Stimulated activated CD4-positive, alpha-beta T cell treated with anti-CD3 and anti-CD28 coated beads, Interleukin-15, amount 100 ng/mL, for 1 hour (primary cell): ENCODE measurements at regions not wholly inside any gene's neighbourhood (a gene's known extent, or its start where the extent isn't known, plus 50 kb on each side); places are given as distances from the start of the nearest gene placed in this dataset.

Experiments
- DNase-seq, 2 donors: peaks; one replicate each; pipeline ENCODE4 v3.0.0-alpha.2; 2020; ENCODE audit warnings: low read depth in 1 of 2, low spot score in 1 of 2

- DNase-seq = no peak
These were observed 78.7 kb upstream of the ATP2B2 start for GRCh38 chr3:10583798-10584708.

GRCh38 chr3:10585945-10586344, 80.6 kb upstream of the ATP2B2 start:
- DNase-seq = no peak

- DNase-seq = no peak
These were observed 89.5 kb upstream of the ATP2B2 start for GRCh38 chr3:10594915-10595314.

GRCh38 chr3:10596746-10597448, 91.5 kb upstream of the ATP2B2 start:
- no peak for DNase-seq

GRCh38 chr3:10597733-10598132, 92.3 kb upstream of the ATP2B2 start:
- DNase-seq = no peak

GRCh38 chr3:10599017-10599416, 93.6 kb upstream of the ATP2B2 start:
- no peak for DNase-seq

GRCh38 chr3:10599444-10599843, 94.1 kb upstream of the ATP2B2 start:
- no peak for DNase-seq

- no peak for DNase-seq
These were observed 94.9 kb upstream of the ATP2B2 start for GRCh38 chr3:10600296-10600714.

- no peak for DNase-seq
These were observed 95.3 kb upstream of the ATP2B2 start for GRCh38 chr3:10600726-10601125.

- no peak for DNase-seq
These were observed 95.9 kb upstream of the ATP2B2 start for GRCh38 chr3:10601151-10601856.

GRCh38 chr3:10601857-10602230, 96.5 kb upstream of the ATP2B2 start:
- DNase-seq = no peak

GRCh38 chr3:10602271-10602670, 96.9 kb upstream of the ATP2B2 start:
- DNase-seq = no peak

- peak; percentile 23 to 51 for DNase-seq
These were observed 97.7 kb upstream of the ATP2B2 start for GRCh38 chr3:10602769-10603768.

GRCh38 chr3:10609134-10609533, 103.7 kb upstream of the ATP2B2 start:
- no peak for DNase-seq

GRCh38 chr3:10614168-10614567, 108.8 kb upstream of the ATP2B2 start:
- DNase-seq = no peak

GRCh38 chr3:10615715-10616114, 110.3 kb upstream of the ATP2B2 start:
- DNase-seq = no peak

- DNase-seq = no peak
These were observed 110.9 kb upstream of the ATP2B2 start for GRCh38 chr3:10616321-10616720.

- DNase-seq = no peak
These were observed 114.8 kb upstream of the ATP2B2 start for GRCh38 chr3:10619989-10620832.

GRCh38 chr3:10620833-10621082, 115.4 kb upstream of the ATP2B2 start:
- DNase-seq = no peak
